Esophagus squamous epithelium (tissue), 5 donors: ENCODE measurements at regions not wholly inside any gene's neighbourhood (a gene's known extent, or its start where the extent isn't known, plus 50 kb on each side); places are given as distances from the start of the nearest gene placed in this dataset.
"Not testable (repeated sequence)": the region's sequence is repeated elsewhere in the genome, so short reads cannot be mapped to it uniquely, and the experiment has no call there.

Source experiments
- DNase-seq: peaks from one replicate; lab custom pipeline; 2025; lab: John Stamatoyannopoulos, UW
- H3K27ac ChIP-seq, 4 donors: fragments of 200-600 bp; sonication (generic); one replicate each; pipeline ENCODE4 v1.5.1; 2016 to 2019; ENCODE audit warnings: mild to moderate bottlenecking in 1 of 4
- H3K27me3 ChIP-seq, 4 donors: fragments of 200-600 bp; sonication (generic); 1 replicate in 3 of 4; 2 replicates in 1 of 4; pipeline versions ENCODE4 v1.5.1 to v1.6.0; 2017 to 2021; ENCODE audit warnings: antibody characterized with exemption in 1 of 4
- H3K36me3 ChIP-seq, 3 donors: fragments of 200-600 bp; sonication (generic); one replicate each; pipeline ENCODE4 v1.5.1; 2016 to 2019
- H3K4me1 ChIP-seq, 3 donors: fragments of 200-600 bp; sonication (generic); one replicate each; pipeline ENCODE4 v1.5.1; 2017 to 2019
- H3K4me3 ChIP-seq, 4 donors: fragments of 200-600 bp; sonication (generic); 1 replicate in 3 of 4; 2 replicates in 1 of 4; pipeline ENCODE4 v1.5.1; 2016 to 2019; ENCODE audit warnings: mild to moderate bottlenecking in 2 of 4, moderate library complexity in 1 of 4
- H3K9me3 ChIP-seq, 3 donors: fragments of 200-600 bp; sonication (generic); one replicate each; pipeline ENCODE4 v1.5.1; 2016 to 2019
- POLR2A ChIP-seq, 4 donors: fragments of 450-650 bp; IDR thresholded peaks; one replicate each; pipeline ENCODE4 v1.6.1; 2017; ENCODE audit warnings: antibody characterized with exemption in 4 of 4, mild to moderate bottlenecking in 4 of 4, moderate library complexity in 3 of 4
- WGBS, 2 donors: methylation state at CpG; one replicate each; pipeline ENCODE4 v1.1.5; 2018; 5-methylcytosine and 5-hydroxymethylcytosine counted together
- intact Hi-C: fragments of 100-400 bp; cut with DNase I; formaldehyde crosslinking; loops from one replicate; pipeline ENCODE4 v1.15.0; 2022
- TF ChIP-seq, protein P1 (sequence below), 6 experiments: fragments of 450-650 bp in 4 of 6; fragments of 200-600 bp in 2 of 6; sonication (generic) in 2 of 6; IDR thresholded peaks; one replicate each; pipeline ENCODE4 v1.5.1; 2016 to 2019; ENCODE audit warnings: antibody characterized with exemption in 6 of 6, mild to moderate bottlenecking in 4 of 6, moderate library complexity in 4 of 6
- donor health status: DM: yes; HTN: yes; CAD: no.

- intact Hi-C loops, result loop anchor here (10.0 kb wide), 2 partner anchors 117 to 217 kb away; no protein-coding TSS in a partner anchor
- Histone ChIP-seq H3K9me3 (no peaks in the 10 kb centered on the region), H3K4me3 (no peak overlapping the region), H3K4me1 (peaks cover 0 to 10% (median 0%) of the 10 kb centered on the region in 3 donors), H3K27ac (no peak overlapping the region), H3K36me3 (no peaks in the 10 kb centered on the region), H3K27me3 (no peaks in the 10 kb centered on the region)
- no peak for DNase-seq
- WGBS, 2 donors, result 56 to 74% methylated on average over 4 to 5 of the region's 5 CpGs
- TF ChIP-seq POLR2A (IDR thresholded peaks at IDR 0.05), result no peak
- TF ChIP-seq, protein P1, sequence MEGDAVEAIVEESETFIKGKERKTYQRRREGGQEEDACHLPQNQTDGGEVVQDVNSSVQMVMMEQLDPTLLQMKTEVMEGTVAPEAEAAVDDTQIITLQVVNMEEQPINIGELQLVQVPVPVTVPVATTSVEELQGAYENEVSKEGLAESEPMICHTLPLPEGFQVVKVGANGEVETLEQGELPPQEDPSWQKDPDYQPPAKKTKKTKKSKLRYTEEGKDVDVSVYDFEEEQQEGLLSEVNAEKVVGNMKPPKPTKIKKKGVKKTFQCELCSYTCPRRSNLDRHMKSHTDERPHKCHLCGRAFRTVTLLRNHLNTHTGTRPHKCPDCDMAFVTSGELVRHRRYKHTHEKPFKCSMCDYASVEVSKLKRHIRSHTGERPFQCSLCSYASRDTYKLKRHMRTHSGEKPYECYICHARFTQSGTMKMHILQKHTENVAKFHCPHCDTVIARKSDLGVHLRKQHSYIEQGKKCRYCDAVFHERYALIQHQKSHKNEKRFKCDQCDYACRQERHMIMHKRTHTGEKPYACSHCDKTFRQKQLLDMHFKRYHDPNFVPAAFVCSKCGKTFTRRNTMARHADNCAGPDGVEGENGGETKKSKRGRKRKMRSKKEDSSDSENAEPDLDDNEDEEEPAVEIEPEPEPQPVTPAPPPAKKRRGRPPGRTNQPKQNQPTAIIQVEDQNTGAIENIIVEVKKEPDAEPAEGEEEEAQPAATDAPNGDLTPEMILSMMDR (IDR thresholded peaks at IDR 0.05), result no peak
Measured at GRCh38 chr5:36392186-36392585, 90.5 kb upstream of the RANBP3L start.

GRCh38 chr5:36392818-36393217 lies 91.1 kb upstream of the RANBP3L start:
- no peak for DNase-seq
- Histone ChIP-seq H3K4me1 (peaks cover 0 to 10% (median 0%) of the 10 kb centered on the region in 3 donors), H3K27me3 (no peaks in the 10 kb centered on the region), H3K4me3 (no peak overlapping the region), H3K9me3 (no peaks in the 10 kb centered on the region), H3K27ac (no peak overlapping the region), H3K36me3 (no peaks in the 10 kb centered on the region)
- intact Hi-C loops, result loop anchor here (10.0 kb wide), 2 partner anchors 118 to 218 kb away; no protein-coding TSS in a partner anchor
- no peak for TF ChIP-seq POLR2A (IDR thresholded peaks at IDR 0.05)
- TF ChIP-seq, protein P1 (IDR thresholded peaks at IDR 0.05), result no peak

GRCh38 chr5:36393656-36394428 lies 92.1 kb upstream of the RANBP3L start:
- no peak for TF ChIP-seq POLR2A (IDR thresholded peaks at IDR 0.05)
- TF ChIP-seq, protein P1 (IDR thresholded peaks at IDR 0.05), result no peak
- Histone ChIP-seq H3K4me3 (no peak overlapping the region), H3K27ac (no peak overlapping the region), H3K36me3 (no peaks in the 10 kb centered on the region), H3K27me3 (no peaks in the 10 kb centered on the region), H3K9me3 (no peaks in the 10 kb centered on the region), H3K4me1 (peaks cover 0 to 10% (median 0%) of the 10 kb centered on the region in 3 donors)
- 83 to 87% methylated on average over 4 of the region's 4 CpGs for WGBS, 2 donors
- no peak for DNase-seq
- intact Hi-C loops, result loop anchor here (10.0 kb wide), 2 partner anchors 119 to 219 kb away; no protein-coding TSS in a partner anchor

GRCh38 chr5:36395260-36395659 lies 93.6 kb upstream of the RANBP3L start:
- intact Hi-C loops, result loop anchor here (10.0 kb wide), 2 partner anchors 120 to 220 kb away; no protein-coding TSS in a partner anchor
- TF ChIP-seq, protein P1 (IDR thresholded peaks at IDR 0.05), result no peak
- TF ChIP-seq POLR2A (IDR thresholded peaks at IDR 0.05), result no peak
- Histone ChIP-seq H3K9me3 (no peaks in the 10 kb centered on the region), H3K27me3 (no peaks in the 10 kb centered on the region), H3K4me3 (no peak overlapping the region), H3K4me1 (peaks cover 0 to 10% (median 0%) of the 10 kb centered on the region in 3 donors), H3K36me3 (no peaks in the 10 kb centered on the region), H3K27ac (no peak overlapping the region)
- no peak for DNase-seq
- WGBS, 2 donors, result 90 to 92% methylated on average over 4 of the region's 4 CpGs

GRCh38 chr5:36395947-36396346 lies 94.2 kb upstream of the RANBP3L start:
- not testable (repeated sequence) for H3K4me1 ChIP-seq, H3K4me3 ChIP-seq, DNase-seq, H3K27me3 ChIP-seq, H3K36me3 ChIP-seq, H3K27ac ChIP-seq, H3K9me3 ChIP-seq
- WGBS, 2 donors, result 77 to 89% methylated on average over 11 to 12 of the region's 12 CpGs
- intact Hi-C loops, result loop anchor here (10.0 kb wide), 2 partner anchors 121 to 221 kb away; no protein-coding TSS in a partner anchor
